A549 (cell line): ENCODE measurements at regions not wholly inside any gene's neighbourhood (a gene's known extent, or its start where the extent isn't known, plus 50 kb on each side); places are given as distances from the start of the nearest gene placed in this dataset.

Experiments used
- ATOH8 ChIP-seq: fragments of 250-450 bp; sonication (Bioruptor Pico); IDR thresholded peaks from 2 replicates; pipeline ENCODE4 v1.5.0; 2020; ENCODE audit warnings: low read depth, mild to moderate bottlenecking, moderate library complexity
- CTCF ChIP-seq: fragments of >200 bp; sonication (Bioruptor Twin); formaldehyde crosslinking; IDR thresholded peaks from 3 replicates; pipeline ENCODE4 v1.5.1; 2016
- EHF ChIP-seq: fragments of 250-450 bp; sonication (Bioruptor Pico); IDR thresholded peaks from 2 replicates; pipeline ENCODE4 v1.5.0; 2020; ENCODE audit warnings: mild to moderate bottlenecking
- RAD21 ChIP-seq, 2 experiments: fragments of >200 bp in 1 of 2; sonication (Bioruptor Twin) in 1 of 2; formaldehyde crosslinking in 1 of 2; IDR thresholded peaks in 1 of 2; conservative IDR thresholded peaks in 1 of 2; 2 replicates in 1 of 2; 3 replicates in 1 of 2; pipeline ENCODE4 v1.6.1; 2012 to 2018; ENCODE audit warnings: inconsistent platforms in 1 of 2
- SREBF2 ChIP-seq: fragments of 450-650 bp; IDR thresholded peaks from 2 replicates; pipeline ENCODE4 v1.6.1; 2014; ENCODE audit warnings: mild to moderate bottlenecking, moderate library complexity
- ZFP36 ChIP-seq: fragments of 450-650 bp; IDR thresholded peaks from 2 replicates; pipeline ENCODE4 v1.6.1; 2014; ENCODE audit warnings: borderline replicate concordance; ENCODE audit not compliant: partially characterized antibody

- no peak for TF ChIP-seq EHF
- no peak for TF ChIP-seq CTCF
- no peak for TF ChIP-seq ZFP36
- no peak for TF ChIP-seq SREBF2
- TF ChIP-seq ATOH8, result no peak
- no peak for TF ChIP-seq RAD21 (conservative IDR thresholded peaks at IDR 0.05 in 1 of 2, IDR thresholded peaks at IDR 0.05 in 1 of 2)
Observed at GRCh38 chr15:25088261-25088790, 133.5 kb downstream of the SNRPN start.
